GM12892 (cell line): ENCODE measurements at regions not wholly inside any gene's neighbourhood (a gene's known extent, or its start where the extent isn't known, plus 50 kb on each side); places are given as distances from the start of the nearest gene placed in this dataset.

Source experiments
- POLR2A ChIP-seq: IDR thresholded peaks from 2 replicates; pipeline ENCODE4 v1.6.1; 2011; ENCODE audit warnings: low read depth, low read length, control low read depth
- TAF1 ChIP-seq: IDR thresholded peaks from 2 replicates; pipeline ENCODE4 v1.6.1; 2011; ENCODE audit warnings: low read depth, mild to moderate bottlenecking, control low read depth, low read length, borderline replicate concordance

DNA sequence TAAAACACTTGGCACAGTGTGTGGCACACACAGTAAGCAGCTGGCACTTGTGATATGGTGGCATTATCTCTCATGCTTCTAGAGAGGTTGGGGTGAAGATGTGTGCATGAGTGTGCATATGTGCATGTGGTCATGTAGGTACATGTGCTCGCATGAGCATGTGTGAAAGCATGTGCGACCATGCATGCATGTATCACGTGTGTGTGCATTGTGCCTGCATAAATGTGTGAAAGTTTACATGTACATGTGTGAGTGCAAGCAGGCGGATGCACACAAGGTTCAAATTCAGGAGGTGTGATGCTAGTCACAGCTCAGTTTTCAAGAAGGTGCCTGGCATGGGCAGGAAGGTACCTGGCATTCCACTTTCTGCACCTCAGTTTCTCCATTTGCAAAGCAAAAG is 59.0 kb upstream of the UQCRFS1 start:
- no peak for TF ChIP-seq TAF1
- no peak for TF ChIP-seq POLR2A
